ENCODE measurements at regions not wholly inside any gene's neighbourhood (a gene's known extent, or its start where the extent isn't known, plus 50 kb on each side); places are given as distances from the start of the nearest gene placed in this dataset.
A peak's percentile ranks its signal among the peaks of the same experiment; 100 is the strongest.

DNA sequence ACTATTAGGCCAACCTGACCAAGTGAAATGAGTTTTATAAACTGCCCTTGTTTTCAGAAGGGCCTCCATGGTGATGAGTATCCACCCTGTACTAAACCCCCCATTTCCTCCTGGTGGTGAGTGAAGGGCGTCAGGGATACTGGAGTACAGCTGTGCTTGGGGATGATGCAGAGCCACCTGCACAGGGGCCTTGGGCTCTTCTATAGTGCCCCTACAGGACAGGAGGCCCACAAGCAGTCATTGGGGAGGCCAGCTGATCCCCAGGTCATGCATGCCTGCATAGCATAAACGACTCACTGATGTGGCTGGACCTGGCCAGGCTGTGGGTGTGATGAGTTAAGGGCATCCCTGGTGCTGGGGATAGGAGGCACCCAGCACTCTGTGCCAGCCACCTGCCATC, 114.1 kb upstream of the CELF2 start:
- DNase-seq = no peak
- Histone ChIP-seq H3K4me3 (no peak overlapping the region), H3K27me3 (no peaks in the 10 kb centered on the region), H3K36me3 (no peaks in the 10 kb centered on the region), H3K27ac (no peak overlapping the region), H3K4me1 (no peaks in the 10 kb centered on the region), H3K9me3 (no peaks in the 10 kb centered on the region)
- TF ChIP-seq, protein P1, sequence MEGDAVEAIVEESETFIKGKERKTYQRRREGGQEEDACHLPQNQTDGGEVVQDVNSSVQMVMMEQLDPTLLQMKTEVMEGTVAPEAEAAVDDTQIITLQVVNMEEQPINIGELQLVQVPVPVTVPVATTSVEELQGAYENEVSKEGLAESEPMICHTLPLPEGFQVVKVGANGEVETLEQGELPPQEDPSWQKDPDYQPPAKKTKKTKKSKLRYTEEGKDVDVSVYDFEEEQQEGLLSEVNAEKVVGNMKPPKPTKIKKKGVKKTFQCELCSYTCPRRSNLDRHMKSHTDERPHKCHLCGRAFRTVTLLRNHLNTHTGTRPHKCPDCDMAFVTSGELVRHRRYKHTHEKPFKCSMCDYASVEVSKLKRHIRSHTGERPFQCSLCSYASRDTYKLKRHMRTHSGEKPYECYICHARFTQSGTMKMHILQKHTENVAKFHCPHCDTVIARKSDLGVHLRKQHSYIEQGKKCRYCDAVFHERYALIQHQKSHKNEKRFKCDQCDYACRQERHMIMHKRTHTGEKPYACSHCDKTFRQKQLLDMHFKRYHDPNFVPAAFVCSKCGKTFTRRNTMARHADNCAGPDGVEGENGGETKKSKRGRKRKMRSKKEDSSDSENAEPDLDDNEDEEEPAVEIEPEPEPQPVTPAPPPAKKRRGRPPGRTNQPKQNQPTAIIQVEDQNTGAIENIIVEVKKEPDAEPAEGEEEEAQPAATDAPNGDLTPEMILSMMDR (IDR thresholded peaks at IDR 0.05) = no peak
- TF ChIP-seq POLR2A (IDR thresholded peaks at IDR 0.05) = no peak

DNA sequence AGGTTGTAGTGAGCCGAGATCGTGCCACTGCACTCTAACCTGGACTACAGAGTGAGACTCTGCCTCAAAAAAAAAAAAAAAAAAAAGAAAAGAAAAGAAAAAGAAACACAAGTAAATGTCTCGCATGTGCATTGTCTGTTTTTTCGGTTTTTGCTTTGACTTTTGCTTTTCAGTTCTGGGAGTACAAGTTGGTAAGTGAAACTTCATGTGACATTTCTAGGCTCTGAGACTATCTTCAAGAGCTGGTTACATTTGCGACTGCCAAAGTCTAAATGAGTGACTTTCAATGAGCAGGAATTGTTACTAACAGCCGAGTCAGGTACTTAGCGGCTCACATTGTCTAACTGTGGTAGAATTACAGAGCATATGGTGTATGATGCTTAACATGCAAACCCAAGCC, 107.0 kb upstream of the CELF2 start:
- H3K4me1 ChIP-seq = no peaks in the 10 kb centered on the region
- no peak for TF ChIP-seq POLR2A (IDR thresholded peaks at IDR 0.05)
- TF ChIP-seq, protein P1 (IDR thresholded peaks at IDR 0.05) = no peak
- H3K27ac ChIP-seq = peak overlapping the region in 3 of 4 donors; percentile 17 to 63 (median 50)
- no peak for DNase-seq
- no peak overlapping the region for H3K4me3 ChIP-seq
- H3K27me3 ChIP-seq = no peaks in the 10 kb centered on the region
- no peaks in the 10 kb centered on the region for H3K36me3 ChIP-seq
- no peaks in the 10 kb centered on the region for H3K9me3 ChIP-seq

DNA sequence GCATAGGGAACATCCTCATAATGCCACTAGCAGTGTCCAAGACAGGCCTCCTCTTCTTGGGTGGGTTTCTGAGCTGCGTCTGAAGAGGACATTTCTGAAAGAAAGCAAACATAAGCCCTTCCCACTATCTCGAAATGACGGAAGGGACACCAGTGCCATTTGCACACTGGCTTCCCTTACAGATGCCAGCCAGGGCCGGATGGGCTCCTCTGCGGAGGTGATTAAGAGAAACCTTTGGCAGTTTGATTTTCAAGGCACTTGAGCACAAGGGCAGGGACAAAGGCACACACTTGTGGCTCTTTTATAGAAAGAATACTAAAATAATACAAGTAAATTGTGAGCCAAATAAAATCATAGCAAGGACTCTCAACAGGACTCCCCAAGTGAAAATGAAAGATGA, 106.6 kb upstream of the CELF2 start:
- Histone ChIP-seq H3K4me1 (no peaks in the 10 kb centered on the region), H3K9me3 (no peaks in the 10 kb centered on the region), H3K36me3 (no peaks in the 10 kb centered on the region), H3K4me3 (no peak overlapping the region), H3K27me3 (no peaks in the 10 kb centered on the region), H3K27ac (peak overlapping the region in 3 of 4 donors; percentile 17 to 63 (median 50))
- no peak for TF ChIP-seq POLR2A (IDR thresholded peaks at IDR 0.05)
- TF ChIP-seq, protein P1 (IDR thresholded peaks at IDR 0.05) = no peak
- DNase-seq = no peak

DNA sequence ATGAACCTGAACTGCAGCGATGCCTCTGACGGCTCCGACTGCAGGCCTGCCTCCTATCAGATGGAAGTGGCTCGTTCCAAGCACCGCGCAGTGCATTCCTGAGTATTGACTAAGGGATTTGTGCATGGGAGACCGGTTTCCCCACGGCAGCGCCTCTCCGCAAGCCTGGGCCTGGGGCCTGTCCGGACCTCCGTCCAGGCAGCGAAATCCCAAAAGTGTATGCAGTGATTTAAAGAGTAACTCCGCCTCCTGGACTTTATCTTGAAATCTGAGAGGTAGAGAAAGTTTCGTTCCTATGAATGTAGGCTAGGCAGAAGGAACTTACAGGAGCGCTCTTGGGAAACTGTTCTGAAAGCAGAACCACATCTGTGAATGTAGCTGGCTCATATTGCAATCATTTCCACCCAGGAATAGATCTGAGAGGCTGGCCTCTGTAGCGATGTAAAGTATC, 106.2 kb upstream of the CELF2 start:
- DNase-seq = peak; percentile 17 to 68 (median 51)
- peak overlapping the region in 3 of 4 donors; percentile 17 to 63 (median 50) for H3K27ac ChIP-seq

DNA sequence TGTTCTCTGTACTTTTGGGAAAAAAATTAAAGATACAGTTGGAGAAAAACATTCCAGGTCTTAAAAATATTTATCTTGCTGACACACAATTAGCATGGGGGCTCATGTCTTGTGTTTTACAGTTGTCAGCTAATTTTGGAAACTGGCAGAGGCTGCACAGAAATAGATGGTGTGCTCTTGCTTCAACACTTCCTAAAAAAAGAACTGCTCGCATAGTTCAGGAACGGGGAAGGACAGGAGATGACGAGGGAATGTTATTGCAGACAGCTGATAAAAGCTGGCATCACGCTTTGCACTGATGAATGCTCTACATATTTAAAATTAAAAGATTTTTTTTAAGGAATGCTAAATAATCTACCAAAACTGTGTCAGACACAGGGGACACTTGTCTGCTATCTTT, 103.5 kb upstream of the CELF2 start:
- no peak for DNase-seq
- H3K27ac ChIP-seq = no peak overlapping the region

More for the DNA sequence above, 106.2 kb upstream of the CELF2 start:
- Histone ChIP-seq H3K27me3 (no peaks in the 10 kb centered on the region), H3K9me3 (no peaks in the 10 kb centered on the region), H3K4me1 (no peaks in the 10 kb centered on the region), H3K4me3 (no peak overlapping the region), H3K36me3 (no peaks in the 10 kb centered on the region)
- TF ChIP-seq, protein P1 (IDR thresholded peaks at IDR 0.05) = no peak
- no peak for TF ChIP-seq POLR2A (IDR thresholded peaks at IDR 0.05)

More for the DNA sequence above, 103.5 kb upstream of the CELF2 start:
- H3K4me3 ChIP-seq = no peak overlapping the region
- no peaks in the 10 kb centered on the region for H3K9me3 ChIP-seq
- H3K27me3 ChIP-seq = no peaks in the 10 kb centered on the region
- H3K36me3 ChIP-seq = no peaks in the 10 kb centered on the region
- no peaks in the 10 kb centered on the region for H3K4me1 ChIP-seq
- no peak for TF ChIP-seq POLR2A (IDR thresholded peaks at IDR 0.05)
- TF ChIP-seq, protein P1 (IDR thresholded peaks at IDR 0.05) = no peak
